ENCODE measurements at regions not wholly inside any gene's neighbourhood (a gene's known extent, or its start where the extent isn't known, plus 50 kb on each side); places are given as distances from the start of the nearest gene placed in this dataset.

- no peak for TF ChIP-seq EZH2phosphoT487 (IDR thresholded peaks at IDR 0.05; ENCODE audit: insufficient read depth, low read depth)
- TF ChIP-seq EZH2 (IDR thresholded peaks at IDR 0.05; ENCODE audit: insufficient read depth, poor library complexity, severe bottlenecking), result no peak
These were observed 420.6 kb downstream of the CENPC start for GRCh38 chr4:67124716-67125115.

All from GM23248 (cell line).